H1 (cell line): ENCODE measurements at regions not wholly inside any gene's neighbourhood (a gene's known extent, or its start where the extent isn't known, plus 50 kb on each side); places are given as distances from the start of the nearest gene placed in this dataset.

Experiments
- CTCF ChIA-PET: fragments of 300-600 bp; sonication (Branson Sonifier 250); formaldehyde crosslinking; loops from one replicate; lab custom pipeline; 2021; ENCODE audit not compliant: partially characterized antibody; lab: Charles Lee
- POLR2A ChIA-PET: fragments of 300-600 bp; sonication (Branson Sonifier 250); formaldehyde crosslinking; loops from one replicate; lab custom pipeline; 2021; ENCODE audit warnings: inconsistent platforms; ENCODE audit not compliant: partially characterized antibody; lab: Charles Lee
- DNase-seq, 2 experiments: peaks; one replicate each; pipeline versions ENCODE4 v3.0.0 to v3.0.0-alpha.2; 2010 to 2022; ENCODE audit warnings: low spot score in 2 of 2, low read depth in 1 of 2, mixed read lengths in 1 of 2
- FAIRE-seq: peaks from 2 replicates; lab custom pipeline; 2011; peaks lifted over from hg19 to GRCh38; lab: Jason Lieb, UNC
- H2AFZ ChIP-seq: 2 replicates; pipeline ENCODE4 v1.8.1; 2012; ENCODE audit warnings: low read length, inconsistent platforms
- H2AK5ac ChIP-seq: 2 replicates; pipeline ENCODE4 v1.6.1; 2013; ENCODE audit warnings: low read depth, low read length
- H2BK120ac ChIP-seq: replicated peaks from 2 replicates; pipeline ENCODE3; 2013; ENCODE audit warnings: low read depth, low read length, inconsistent platforms
- H2BK12ac ChIP-seq: 2 replicates; pipeline ENCODE4 v1.6.1; 2013; ENCODE audit warnings: low read depth, low read length
- H2BK15ac ChIP-seq: 2 replicates; pipeline ENCODE4 v1.6.1; 2013; ENCODE audit warnings: low read length
- H2BK20ac ChIP-seq: 2 replicates; pipeline ENCODE4 v1.6.1; 2013; ENCODE audit warnings: low read length
- H2BK5ac ChIP-seq: 2 replicates; pipeline ENCODE4 v1.6.1; 2013; ENCODE audit warnings: low read depth, low read length
- H3K14ac ChIP-seq: 2 replicates; pipeline ENCODE4 v1.6.1; 2013; ENCODE audit warnings: inconsistent platforms; ENCODE audit not compliant: insufficient read length
- H3K18ac ChIP-seq: 2 replicates; pipeline ENCODE4 v1.6.1; 2013; ENCODE audit warnings: low read length; ENCODE audit errors: extremely low read depth
- H3K23ac ChIP-seq: 2 replicates; pipeline ENCODE4 v1.6.1; 2013; ENCODE audit warnings: inconsistent platforms; ENCODE audit not compliant: insufficient read length
- H3K23me2 ChIP-seq: 2 replicates; pipeline ENCODE4 v1.6.1; 2013; ENCODE audit warnings: low read depth, low read length
- H3K27ac ChIP-seq: 2 replicates; pipeline ENCODE4 v1.6.1; 2011; ENCODE audit warnings: low read depth, low read length, inconsistent platforms
- H3K27me3 ChIP-seq, 4 experiments: replicated peaks in 1 of 4; 1 replicate in 1 of 4; 2 replicates in 3 of 4; pipeline versions ENCODE4 v1.6.1 to v1.8.1; 2011 to 2013; ENCODE audit warnings: low read length in 3 of 4, mild to moderate bottlenecking in 3 of 4, inconsistent platforms in 2 of 4, mixed read lengths in 2 of 4, moderate library complexity in 1 of 4; ENCODE audit not compliant: control insufficient read depth in 3 of 4, insufficient read depth in 3 of 4; ENCODE audit errors: extremely low read depth in 1 of 4
- H3K36me3 ChIP-seq, 4 experiments: 2 replicates each; pipeline versions ENCODE4 v1.6.1 to v1.8.1; 2011 to 2013; ENCODE audit warnings: mild to moderate bottlenecking in 4 of 4, low read length in 3 of 4, moderate library complexity in 2 of 4, control low read depth in 1 of 4, inconsistent platforms in 1 of 4; ENCODE audit not compliant: insufficient read depth in 4 of 4, control insufficient read depth in 2 of 4
- H3K4ac ChIP-seq: replicated peaks from 2 replicates; pipeline ENCODE3; 2013; ENCODE audit warnings: low read length, low read depth, mixed read lengths, inconsistent platforms; ENCODE audit not compliant: insufficient read length
- H3K4me1 ChIP-seq, 4 experiments: replicated peaks in 1 of 4; 1 replicate in 1 of 4; 2 replicates in 3 of 4; pipeline versions ENCODE4 v1.6.1 to v1.8.1; 2011 to 2013; ENCODE audit warnings: low read length in 3 of 4, inconsistent platforms in 2 of 4, mixed read lengths in 1 of 4; ENCODE audit not compliant: insufficient read depth in 4 of 4, control insufficient read depth in 3 of 4
- H3K4me2 ChIP-seq, 2 experiments: 2 replicates each; pipeline versions ENCODE4 v1.6.1 to v1.8.1; 2011 to 2013; ENCODE audit warnings: low read depth in 2 of 2, low read length in 2 of 2, control low read depth in 1 of 2, inconsistent platforms in 1 of 2, mild to moderate bottlenecking in 1 of 2; ENCODE audit not compliant: insufficient read depth in 1 of 2
- H3K4me3 ChIP-seq, 4 experiments: fragments of 200-600, 300-600 bp in 1 of 4; sonication (generic), shearing (Covaris generic), sonication (Bioruptor Twin) in 1 of 4; 2 replicates each; pipeline versions ENCODE4 v1.5.1 to v1.8.1; 2011 to 2016; ENCODE audit warnings: low read length in 4 of 4, low read depth in 3 of 4, control low read depth in 2 of 4, inconsistent platforms in 2 of 4, mild to moderate bottlenecking in 2 of 4, mixed read lengths in 1 of 4, moderate library complexity in 1 of 4; ENCODE audit not compliant: insufficient read depth in 2 of 4; ENCODE audit errors: extremely low read depth in 1 of 4
- H3K56ac ChIP-seq: replicated peaks from 2 replicates; pipeline ENCODE3; 2013; ENCODE audit warnings: low read depth, mild to moderate bottlenecking, mixed read lengths, low read length, inconsistent platforms; ENCODE audit not compliant: insufficient read length
- H3K79me1 ChIP-seq: 2 replicates; pipeline ENCODE4 v1.6.1; 2013; ENCODE audit warnings: low read depth, low read length, control low read depth
- H3K79me2 ChIP-seq, 2 experiments: 2 replicates each; pipeline versions ENCODE4 v1.6.1 to v1.8.1; 2012 to 2013; ENCODE audit warnings: low read length in 2 of 2, mild to moderate bottlenecking in 2 of 2, inconsistent platforms in 1 of 2; ENCODE audit not compliant: insufficient read depth in 2 of 2, control insufficient read depth in 1 of 2
- H3K9ac ChIP-seq, 4 experiments: replicated peaks in 1 of 4; 1 replicate in 1 of 4; 2 replicates in 3 of 4; pipeline versions ENCODE4 v1.6.1 to v1.8.1; 2011 to 2013; ENCODE audit warnings: low read depth in 3 of 4, low read length in 3 of 4, control low read depth in 2 of 4, mild to moderate bottlenecking in 2 of 4, moderate library complexity in 2 of 4, inconsistent platforms in 1 of 4; ENCODE audit errors: extremely low read depth in 1 of 4
- H3K9me3 ChIP-seq, 2 experiments: 2 replicates each; pipeline versions ENCODE4 v1.6.1 to v1.8.1; 2012 to 2013; ENCODE audit warnings: mild to moderate bottlenecking in 2 of 2, moderate library complexity in 2 of 2, control low read depth in 1 of 2, inconsistent platforms in 1 of 2, low read depth in 1 of 2, low read length in 1 of 2, mixed read lengths in 1 of 2; ENCODE audit not compliant: insufficient read depth in 2 of 2
- H4K20me1 ChIP-seq, 2 experiments: replicated peaks in 1 of 2; 2 replicates each; pipeline versions ENCODE3 to v1.8.1; 2011 to 2013; ENCODE audit warnings: inconsistent platforms in 2 of 2, low read length in 2 of 2, mild to moderate bottlenecking in 1 of 2; ENCODE audit not compliant: insufficient read depth in 2 of 2, control insufficient read depth in 1 of 2
- H4K5ac ChIP-seq: 2 replicates; pipeline ENCODE4 v1.6.1; 2013; ENCODE audit warnings: low read length, low read depth, mixed read lengths, inconsistent platforms; ENCODE audit not compliant: insufficient read length
- H4K8ac ChIP-seq: 2 replicates; pipeline ENCODE4 v1.8.0; 2013; ENCODE audit warnings: mild to moderate bottlenecking, moderate library complexity, low read length, inconsistent platforms; ENCODE audit not compliant: insufficient read depth; ENCODE audit errors: extremely low read depth
- H4K91ac ChIP-seq: replicated peaks from 2 replicates; pipeline ENCODE3; 2013; ENCODE audit warnings: low read length, mixed read lengths, inconsistent platforms; ENCODE audit not compliant: insufficient read length
- POLR2AphosphoS5 ChIP-seq: IDR thresholded peaks from 2 replicates; pipeline ENCODE4 v1.6.1; 2011; ENCODE audit warnings: low read depth, low read length
- WGBS, 2 experiments: shearing (Covaris generic) in 1 of 2; methylation state at CpG; one replicate each; pipeline versions ENCODE4 v1.1.6 to v1.1.7; 2013 to 2015; ENCODE audit warnings: low lambda C conversion rate in 2 of 2, mixed read lengths in 2 of 2, inconsistent platforms in 1 of 2, low coverage in 1 of 2, missing lambda C conversion rate in 1 of 2; ENCODE audit not compliant: insufficient replicate concordance in 2 of 2, insufficient coverage in 1 of 2, insufficient read length in 1 of 2; ENCODE audit errors: extremely low coverage in 1 of 2, missing lambda C conversion rate in 1 of 2; 5-methylcytosine and 5-hydroxymethylcytosine counted together

GRCh38 chr4:120001850-120002249, 64.8 kb downstream of the MAD2L1 start:
- H3K4me2 ChIP-seq: no peak overlapping the region
- H3K23ac ChIP-seq: no peak overlapping the region
- no peak overlapping the region for H3K18ac ChIP-seq
- no peaks in the 10 kb centered on the region for H4K20me1 ChIP-seq
- H3K23me2 ChIP-seq: no peaks in the 10 kb centered on the region; the same call in 1 of the 2 replicates
- no peak overlapping the region for H2BK15ac ChIP-seq
- H3K14ac ChIP-seq: no peak overlapping the region
- no peak overlapping the region for H3K9ac ChIP-seq
- no peak overlapping the region for H4K5ac ChIP-seq
- ChIA-PET CTCF (interaction anchor here (1.8 kb wide), 1 partner anchor 10 kb away, joined by 4 read pairs; no protein-coding TSS in a partner anchor), POLR2A (interaction anchor here (0.6 to 2.5 kb wide), 4 partner anchors 11 to 44 kb away, joined by 3 to 12 read pairs (median 3); no protein-coding TSS in a partner anchor)
- no peak overlapping the region for H2BK12ac ChIP-seq
- no peak overlapping the region for H3K4ac ChIP-seq
- H3K9me3 ChIP-seq: peaks cover 14 to 17% of the 10 kb centered on the region in 2 experiments; a peak in 3 of 4 replicates
- no peak overlapping the region for H3K27ac ChIP-seq
- H2BK5ac ChIP-seq: no peak overlapping the region
- WGBS, 2 experiments: 82% methylated on average over 1 of the region's 1 CpG; no CpG with 5 or more reads in 1 of the 2 experiments
- H2BK20ac ChIP-seq: no peak overlapping the region
- H3K79me2 ChIP-seq: peaks cover 0 to 2% of the 10 kb centered on the region in 2 experiments; a peak in 1 of 4 replicates
- H3K79me1 ChIP-seq: no peaks in the 10 kb centered on the region
- DNase-seq (no peak), FAIRE-seq (no peak)
- H3K4me3 ChIP-seq: no peak overlapping the region
- peaks cover 0 to 7% (median 0%) of the 10 kb centered on the region in 4 experiments; a peak in 1 of 7 replicates for H3K4me1 ChIP-seq
- H2AK5ac ChIP-seq: no peak overlapping the region
- H2AFZ ChIP-seq: no peak overlapping the region
- no peak overlapping the region for H4K91ac ChIP-seq
- peaks cover 0 to 49% (median 24%) of the 10 kb centered on the region in 4 experiments; a peak in 5 of 8 replicates for H3K36me3 ChIP-seq
- no peak overlapping the region for H3K56ac ChIP-seq
- H4K8ac ChIP-seq: no peak overlapping the region
- no peak overlapping the region for H2BK120ac ChIP-seq
- H3K27me3 ChIP-seq: no peaks in the 10 kb centered on the region; a peak in 1 of 7 replicates
- TF ChIP-seq POLR2AphosphoS5: peak; percentile 64; the same call in 1 of the 2 replicates
